ENCODE measurements at regions not wholly inside any gene's neighbourhood (a gene's known extent, or its start where the extent isn't known, plus 50 kb on each side); places are given as distances from the start of the nearest gene placed in this dataset.

GRCh38 chr12:132396657-132397056, 67.3 kb upstream of the GALNT9 start:
- TF ChIP-seq MAX (IDR thresholded peaks at IDR 0.05) (no peak), RAD21 (IDR thresholded peaks at IDR 0.05; ENCODE audit: low read depth) (no peak), CREB1 (IDR thresholded peaks at IDR 0.05; ENCODE audit: low read depth) (no peak), TAF1 (IDR thresholded peaks at IDR 0.05; ENCODE audit: low read depth) (no peak), CEBPB (IDR thresholded peaks at IDR 0.05) (no peak), USF1 (IDR thresholded peaks at IDR 0.05) (no peak), NFIC (IDR thresholded peaks at IDR 0.05) (no peak), TEAD4 (IDR thresholded peaks at IDR 0.05) (no peak), FOXM1 (IDR thresholded peaks at IDR 0.05; ENCODE audit: borderline replicate concordance, low read depth) (no peak), ZBTB7A (IDR thresholded peaks at IDR 0.05; ENCODE audit: low read depth) (no peak), REST (IDR thresholded peaks at IDR 0.05; ENCODE audit: low read depth) (no peak), TCF12 (IDR thresholded peaks at IDR 0.05; ENCODE audit: low read depth) (no peak), YY1 (IDR thresholded peaks at IDR 0.05; ENCODE audit: low read depth) (no peak), EGR1 (IDR thresholded peaks at IDR 0.05) (no peak), EP300 (IDR thresholded peaks at IDR 0.05; ENCODE audit: borderline replicate concordance) (no peak)

GRCh38 chr12:132395908-132396305, 66.5 kb upstream of the GALNT9 start:
- TF ChIP-seq MAX (IDR thresholded peaks at IDR 0.05) (no peak), USF1 (IDR thresholded peaks at IDR 0.05) (no peak), CREB1 (IDR thresholded peaks at IDR 0.05; ENCODE audit: low read depth) (no peak), REST (IDR thresholded peaks at IDR 0.05; ENCODE audit: low read depth) (no peak)

- no peak for TF ChIP-seq USF1 (IDR thresholded peaks at IDR 0.05)
- no peak for TF ChIP-seq FOXM1 (IDR thresholded peaks at IDR 0.05; ENCODE audit: borderline replicate concordance, low read depth)
- no peak for TF ChIP-seq REST (IDR thresholded peaks at IDR 0.05; ENCODE audit: low read depth)
- TF ChIP-seq NFIC (IDR thresholded peaks at IDR 0.05) = no peak
- no peak for TF ChIP-seq YY1 (IDR thresholded peaks at IDR 0.05; ENCODE audit: low read depth)
- no peak for TF ChIP-seq CREB1 (IDR thresholded peaks at IDR 0.05; ENCODE audit: low read depth)
- no peak for TF ChIP-seq TEAD4 (IDR thresholded peaks at IDR 0.05)
- TF ChIP-seq TAF1 (IDR thresholded peaks at IDR 0.05; ENCODE audit: low read depth) = no peak
- no peak for TF ChIP-seq EP300 (IDR thresholded peaks at IDR 0.05; ENCODE audit: borderline replicate concordance)
- TF ChIP-seq MAX (IDR thresholded peaks at IDR 0.05) = no peak
- TF ChIP-seq EGR1 (IDR thresholded peaks at IDR 0.05) = no peak
- no peak for TF ChIP-seq TCF12 (IDR thresholded peaks at IDR 0.05; ENCODE audit: low read depth)
- no peak for TF ChIP-seq RAD21 (IDR thresholded peaks at IDR 0.05; ENCODE audit: low read depth)
- TF ChIP-seq CEBPB (IDR thresholded peaks at IDR 0.05) = no peak
- TF ChIP-seq ZBTB7A (IDR thresholded peaks at IDR 0.05; ENCODE audit: low read depth) = no peak
Measured at GRCh38 chr12:132395192-132395907, 66.0 kb upstream of the GALNT9 start.
